SW 1271 (cell line): ENCODE measurements at regions not wholly inside any gene's neighbourhood (a gene's known extent, or its start where the extent isn't known, plus 50 kb on each side); places are given as distances from the start of the nearest gene placed in this dataset.

Experiments used
- DNase-seq, 2 experiments: peaks; one replicate each; lab custom pipeline; 2025; lab: John Stamatoyannopoulos, UW

- no peak for DNase-seq
Observed at GRCh38 chr6:108778421-108779186, 69.6 kb upstream of the ARMC2 start.

- no peak for DNase-seq
Observed at GRCh38 chr6:108779536-108780275, 68.5 kb upstream of the ARMC2 start.

GRCh38 chr6:108780784-108781183 is 67.4 kb upstream of the ARMC2 start:
- DNase-seq = no peak

- no peak for DNase-seq
Observed at GRCh38 chr6:108781419-108782100, 66.7 kb upstream of the ARMC2 start.

GRCh38 chr6:108782179-108783041 is 65.8 kb upstream of the ARMC2 start:
- peak; percentile 56 to 72 for DNase-seq

GRCh38 chr6:108785653-108786052 is 62.6 kb upstream of the ARMC2 start:
- no peak for DNase-seq

GRCh38 chr6:108788416-108788815 is 59.8 kb upstream of the ARMC2 start:
- DNase-seq = no peak

- no peak for DNase-seq
Observed at GRCh38 chr6:108789475-108789874, 58.7 kb upstream of the ARMC2 start.

GRCh38 chr6:108791700-108792099 is 56.5 kb upstream of the ARMC2 start:
- DNase-seq = no peak

- DNase-seq = no peak
Observed at GRCh38 chr6:108793516-108794251, 54.5 kb upstream of the ARMC2 start.

GRCh38 chr6:108795122-108795521 is 53.1 kb upstream of the ARMC2 start:
- no peak for DNase-seq

- DNase-seq = no peak
Observed at GRCh38 chr6:108795814-108796213, 52.4 kb upstream of the ARMC2 start.

- no peak for DNase-seq
Observed at GRCh38 chr6:108796875-108797274, 51.3 kb upstream of the ARMC2 start.

- no peak for DNase-seq
Observed at GRCh38 chr6:108797951-108798669, 50.1 kb upstream of the ARMC2 start.
